ENCODE measurements at regions not wholly inside any gene's neighbourhood (a gene's known extent, or its start where the extent isn't known, plus 50 kb on each side); places are given as distances from the start of the nearest gene placed in this dataset.

DNA sequence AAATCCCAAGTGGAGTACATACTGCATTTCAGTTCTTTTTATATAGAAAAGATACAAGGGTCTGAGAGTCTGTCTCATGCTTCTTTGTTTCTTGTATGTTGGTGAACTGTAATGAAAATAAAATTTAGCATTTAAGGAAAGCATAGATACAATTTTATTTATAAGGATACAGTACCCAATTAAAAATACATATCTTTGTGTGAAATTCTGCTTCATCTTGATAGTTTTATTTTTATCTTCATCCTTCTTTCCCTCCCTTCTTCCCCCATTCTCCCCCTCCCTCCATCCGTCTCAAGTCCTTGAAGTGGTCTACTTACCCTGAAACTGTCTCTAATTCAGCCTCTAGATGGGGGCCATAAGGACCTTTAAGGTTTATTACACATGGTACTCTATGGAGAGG is 359.8 kb downstream of the CDH7 start:
- intact Hi-C loops (cut with DNase I; ENCODE audit: low total_unique reads) = no loop called here
- Histone ChIP-seq H3K36me3 (ENCODE audit: low read depth, missing control alignments) (no peaks in the 10 kb centered on the region), H3K4me1 (no peaks in the 10 kb centered on the region), H3K27me3 (no peaks in the 10 kb centered on the region), H3K9me3 (no peaks in the 10 kb centered on the region), H3K27ac (no peak overlapping the region), H3K4me3 (no peak overlapping the region)
- TF ChIP-seq POLR2A (IDR thresholded peaks at IDR 0.05) = no peak
- TF ChIP-seq, protein P1, sequence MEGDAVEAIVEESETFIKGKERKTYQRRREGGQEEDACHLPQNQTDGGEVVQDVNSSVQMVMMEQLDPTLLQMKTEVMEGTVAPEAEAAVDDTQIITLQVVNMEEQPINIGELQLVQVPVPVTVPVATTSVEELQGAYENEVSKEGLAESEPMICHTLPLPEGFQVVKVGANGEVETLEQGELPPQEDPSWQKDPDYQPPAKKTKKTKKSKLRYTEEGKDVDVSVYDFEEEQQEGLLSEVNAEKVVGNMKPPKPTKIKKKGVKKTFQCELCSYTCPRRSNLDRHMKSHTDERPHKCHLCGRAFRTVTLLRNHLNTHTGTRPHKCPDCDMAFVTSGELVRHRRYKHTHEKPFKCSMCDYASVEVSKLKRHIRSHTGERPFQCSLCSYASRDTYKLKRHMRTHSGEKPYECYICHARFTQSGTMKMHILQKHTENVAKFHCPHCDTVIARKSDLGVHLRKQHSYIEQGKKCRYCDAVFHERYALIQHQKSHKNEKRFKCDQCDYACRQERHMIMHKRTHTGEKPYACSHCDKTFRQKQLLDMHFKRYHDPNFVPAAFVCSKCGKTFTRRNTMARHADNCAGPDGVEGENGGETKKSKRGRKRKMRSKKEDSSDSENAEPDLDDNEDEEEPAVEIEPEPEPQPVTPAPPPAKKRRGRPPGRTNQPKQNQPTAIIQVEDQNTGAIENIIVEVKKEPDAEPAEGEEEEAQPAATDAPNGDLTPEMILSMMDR (IDR thresholded peaks at IDR 0.05) = no peak
- no peak for DNase-seq
- WGBS, 2 donors = 74 to 81% methylated on average over 1 of the region's 1 CpG

DNA sequence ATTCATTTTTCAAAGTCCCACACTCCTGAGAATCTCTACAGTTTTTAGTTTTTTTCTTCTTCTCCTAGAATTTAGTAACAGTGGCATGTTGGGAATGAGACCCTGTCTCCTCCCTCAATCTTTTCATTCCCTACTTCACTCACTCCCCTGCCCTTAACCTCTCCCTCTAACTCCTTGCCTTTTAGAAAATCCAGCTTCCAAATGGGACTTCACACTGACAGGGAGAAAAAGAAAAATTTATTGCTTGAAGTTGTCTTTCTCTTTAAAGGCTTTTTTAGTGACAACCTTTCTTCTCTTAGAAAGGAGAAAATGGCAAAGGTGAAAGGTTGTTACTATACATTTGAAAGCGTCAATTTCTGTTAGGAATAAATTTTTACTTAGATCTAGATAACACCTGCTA is 359.2 kb downstream of the CDH7 start:
- DNase-seq = no peak
- no peaks in the 10 kb centered on the region for H3K27me3 ChIP-seq
- WGBS, 2 donors = 56 to 71% methylated on average over 1 of the region's 1 CpG
- no peaks in the 10 kb centered on the region for H3K9me3 ChIP-seq
- H3K4me3 ChIP-seq = no peak overlapping the region
- no peak for TF ChIP-seq POLR2A (IDR thresholded peaks at IDR 0.05)
- TF ChIP-seq, protein P1 (IDR thresholded peaks at IDR 0.05) = no peak
- H3K36me3 ChIP-seq (ENCODE audit: low read depth, missing control alignments) = no peaks in the 10 kb centered on the region
- H3K4me1 ChIP-seq = no peaks in the 10 kb centered on the region
- H3K27ac ChIP-seq = no peak overlapping the region
- intact Hi-C loops (cut with DNase I; ENCODE audit: low total_unique reads) = no loop called here

DNA sequence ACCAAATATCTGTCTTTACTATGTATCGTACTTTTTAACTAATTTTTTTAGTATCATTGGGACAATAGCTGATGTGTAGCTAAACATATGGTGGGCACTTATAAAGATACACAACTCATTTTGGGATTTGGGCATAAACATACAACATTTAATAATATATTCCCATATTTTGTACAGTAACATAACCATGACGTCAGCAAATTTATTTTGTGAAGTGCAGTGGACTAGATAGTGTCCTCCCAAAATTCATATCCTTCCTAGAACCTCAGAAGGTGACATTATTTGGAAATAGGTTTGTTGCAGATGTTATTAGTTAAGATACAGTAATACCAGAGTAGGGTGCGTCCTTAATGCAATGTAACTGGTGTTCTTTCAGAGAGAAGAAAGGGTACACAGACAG is 356.7 kb downstream of the CDH7 start:
- no peak overlapping the region for H3K4me3 ChIP-seq
- DNase-seq = no peak
- H3K27ac ChIP-seq = no peak overlapping the region
- H3K4me1 ChIP-seq = no peaks in the 10 kb centered on the region
- intact Hi-C loops (cut with DNase I; ENCODE audit: low total_unique reads) = no loop called here
- 70 to 89% methylated on average over 3 of the region's 3 CpGs for WGBS, 2 donors
- TF ChIP-seq POLR2A (IDR thresholded peaks at IDR 0.05) = no peak
- TF ChIP-seq, protein P1 (IDR thresholded peaks at IDR 0.05) = no peak
- no peaks in the 10 kb centered on the region for H3K36me3 ChIP-seq (ENCODE audit: low read depth, missing control alignments)
- H3K27me3 ChIP-seq = no peaks in the 10 kb centered on the region
- H3K9me3 ChIP-seq = no peaks in the 10 kb centered on the region

DNA sequence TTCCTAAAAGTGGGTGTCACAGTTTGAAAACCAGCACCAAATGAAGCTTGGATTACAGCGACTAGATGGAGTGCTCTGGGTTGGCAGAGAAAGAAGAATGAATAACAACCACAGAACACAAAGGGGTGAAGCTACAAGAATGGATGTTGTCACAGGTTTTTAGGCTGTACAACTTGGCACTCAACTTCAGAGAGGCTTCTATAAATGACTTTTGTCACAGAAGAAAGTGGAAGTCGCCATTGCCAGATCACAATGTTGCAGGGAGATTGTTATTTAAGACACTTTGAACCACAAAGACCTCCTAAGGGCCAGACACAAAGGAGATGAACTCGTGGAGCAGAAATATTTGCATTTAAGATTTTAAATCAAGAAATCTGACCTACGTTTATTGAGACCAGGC is 354.2 kb downstream of the CDH7 start:
- no peak overlapping the region for H3K4me3 ChIP-seq
- H3K36me3 ChIP-seq (ENCODE audit: low read depth, missing control alignments) = no peaks in the 10 kb centered on the region
- H3K4me1 ChIP-seq = no peaks in the 10 kb centered on the region
- no peaks in the 10 kb centered on the region for H3K27me3 ChIP-seq
- H3K9me3 ChIP-seq = no peaks in the 10 kb centered on the region
- TF ChIP-seq, protein P1 (IDR thresholded peaks at IDR 0.05) = no peak
- H3K27ac ChIP-seq = no peak overlapping the region
- intact Hi-C loops (cut with DNase I; ENCODE audit: low total_unique reads) = no loop called here
- 64 to 73% methylated on average over 4 of the region's 4 CpGs for WGBS, 2 donors
- DNase-seq = no peak

DNA sequence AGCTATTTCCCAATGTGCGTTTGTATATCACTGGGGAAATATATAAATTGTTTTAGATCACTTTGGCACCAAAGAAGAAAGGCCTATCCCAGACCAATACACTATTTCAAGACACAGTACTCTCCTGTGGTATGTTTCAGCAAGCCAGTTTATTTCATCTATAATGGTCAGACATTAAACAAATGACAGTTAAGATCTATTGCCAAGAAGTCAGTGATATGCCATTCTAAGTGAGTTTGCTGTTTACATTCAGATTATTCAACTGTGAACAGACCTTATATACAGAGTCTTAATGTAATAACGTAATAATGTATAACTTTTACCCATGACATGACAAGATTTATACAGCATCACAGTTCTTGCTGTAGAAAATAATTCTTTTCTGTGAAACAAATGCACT is 352.7 kb downstream of the CDH7 start:
- Histone ChIP-seq H3K27me3 (no peaks in the 10 kb centered on the region), H3K9me3 (no peaks in the 10 kb centered on the region), H3K4me1 (no peaks in the 10 kb centered on the region), H3K36me3 (ENCODE audit: low read depth, missing control alignments) (no peaks in the 10 kb centered on the region), H3K27ac (no peak overlapping the region), H3K4me3 (no peak overlapping the region)
- no peak for DNase-seq
- intact Hi-C loops (cut with DNase I; ENCODE audit: low total_unique reads) = no loop called here
- WGBS, 2 donors = 87 to 90% methylated on average over 2 of the region's 2 CpGs
- TF ChIP-seq, protein P1 (IDR thresholded peaks at IDR 0.05) = no peak
- TF ChIP-seq POLR2A (IDR thresholded peaks at IDR 0.05) = no peak
